HUES6 (cell line): ENCODE measurements at regions not wholly inside any gene's neighbourhood (a gene's known extent, or its start where the extent isn't known, plus 50 kb on each side); places are given as distances from the start of the nearest gene placed in this dataset.

ENCODE experiments used
- H3K27ac ChIP-seq: 2 replicates; pipeline ENCODE4 v1.7.0; 2013; ENCODE audit warnings: low read depth, mild to moderate bottlenecking, low read length, inconsistent platforms
- H3K27me3 ChIP-seq: 2 replicates; pipeline ENCODE4 v1.6.1; 2013; ENCODE audit warnings: low read length; ENCODE audit not compliant: control insufficient read depth, insufficient read depth
- H3K36me3 ChIP-seq: 2 replicates; pipeline ENCODE4 v1.6.1; 2013; ENCODE audit warnings: low read length; ENCODE audit not compliant: control insufficient read depth, insufficient read depth
- H3K4me1 ChIP-seq: 2 replicates; pipeline ENCODE4 v1.6.1; 2013; ENCODE audit warnings: low read length; ENCODE audit not compliant: control insufficient read depth, insufficient read depth
- H3K4me3 ChIP-seq: 2 replicates; pipeline ENCODE4 v1.5.1; 2013; ENCODE audit warnings: low read depth, low read length
- H3K9ac ChIP-seq: one replicate; pipeline ENCODE4 v1.6.1; 2013; ENCODE audit warnings: mild to moderate bottlenecking, low read length
- H3K9me3 ChIP-seq: 2 replicates; pipeline ENCODE4 v1.6.1; 2013; ENCODE audit warnings: low read depth, low read length; ENCODE audit not compliant: control insufficient read depth, insufficient read depth

GRCh38 chr5:147037515-147038205 lies 159.1 kb upstream of the PPP2R2B start:
- Histone ChIP-seq H3K27me3 (no peaks in the 10 kb centered on the region), H3K4me1 (peaks cover 5% of the 10 kb centered on the region; the same call in 1 of the 2 replicates), H3K27ac (no peak overlapping the region), H3K4me3 (no peak overlapping the region), H3K9me3 (no peaks in the 10 kb centered on the region), H3K9ac (no peak overlapping the region), H3K36me3 (no peaks in the 10 kb centered on the region)

- Histone ChIP-seq H3K27ac (no peak overlapping the region), H3K9me3 (no peaks in the 10 kb centered on the region), H3K4me1 (peaks cover 17% of the 10 kb centered on the region; the same call in 1 of the 2 replicates), H3K27me3 (no peaks in the 10 kb centered on the region), H3K36me3 (no peaks in the 10 kb centered on the region), H3K4me3 (no peak overlapping the region), H3K9ac (no peak overlapping the region)
Observed at GRCh38 chr5:147040856-147041255, 162.3 kb upstream of the PPP2R2B start.

GRCh38 chr5:147044572-147045273 lies 166.2 kb upstream of the PPP2R2B start:
- H3K9ac ChIP-seq, result no peak overlapping the region
- H3K36me3 ChIP-seq, result no peaks in the 10 kb centered on the region
- no peaks in the 10 kb centered on the region for H3K9me3 ChIP-seq
- H3K27me3 ChIP-seq, result no peaks in the 10 kb centered on the region
- H3K4me3 ChIP-seq, result no peak overlapping the region; the same call in 1 of the 2 replicates
- no peak overlapping the region for H3K27ac ChIP-seq
- H3K4me1 ChIP-seq, result peaks cover 20% of the 10 kb centered on the region; the same call in 1 of the 2 replicates

- Histone ChIP-seq H3K4me1 (peaks cover 20% of the 10 kb centered on the region; the same call in 1 of the 2 replicates), H3K9me3 (no peaks in the 10 kb centered on the region), H3K4me3 (no peak overlapping the region)
Observed at GRCh38 chr5:147045290-147045689, 166.7 kb upstream of the PPP2R2B start.

GRCh38 chr5:147046281-147046680 lies 167.7 kb upstream of the PPP2R2B start:
- H3K27me3 ChIP-seq, result no peaks in the 10 kb centered on the region
- H3K36me3 ChIP-seq, result no peaks in the 10 kb centered on the region
- no peak overlapping the region for H3K9ac ChIP-seq
- H3K4me1 ChIP-seq, result peaks cover 15% of the 10 kb centered on the region; the same call in 1 of the 2 replicates
- H3K27ac ChIP-seq, result no peak overlapping the region
- no peaks in the 10 kb centered on the region for H3K9me3 ChIP-seq
- H3K4me3 ChIP-seq, result no peak overlapping the region

More at GRCh38 chr5:147045290-147045689, 166.7 kb upstream of the PPP2R2B start:
- Histone ChIP-seq H3K27ac (no peak overlapping the region), H3K27me3 (no peaks in the 10 kb centered on the region), H3K36me3 (no peaks in the 10 kb centered on the region), H3K9ac (no peak overlapping the region)

GRCh38 chr5:147046894-147047293 lies 168.3 kb upstream of the PPP2R2B start:
- no peak overlapping the region for H3K27ac ChIP-seq
- H3K9me3 ChIP-seq, result no peaks in the 10 kb centered on the region
- H3K27me3 ChIP-seq, result no peaks in the 10 kb centered on the region
- peaks cover 15% of the 10 kb centered on the region; the same call in 1 of the 2 replicates for H3K4me1 ChIP-seq
- no peaks in the 10 kb centered on the region for H3K36me3 ChIP-seq
- no peak overlapping the region for H3K9ac ChIP-seq
- H3K4me3 ChIP-seq, result no peak overlapping the region

- Histone ChIP-seq H3K9ac (no peak overlapping the region), H3K4me3 (no peak overlapping the region), H3K27me3 (no peaks in the 10 kb centered on the region), H3K4me1 (peaks cover 13% of the 10 kb centered on the region; the same call in 1 of the 2 replicates), H3K9me3 (no peaks in the 10 kb centered on the region), H3K27ac (no peak overlapping the region), H3K36me3 (no peaks in the 10 kb centered on the region)
Observed at GRCh38 chr5:147049764-147050163, 171.2 kb upstream of the PPP2R2B start.

GRCh38 chr5:147050172-147050571 lies 171.6 kb upstream of the PPP2R2B start:
- no peaks in the 10 kb centered on the region for H3K9me3 ChIP-seq
- H3K9ac ChIP-seq, result no peak overlapping the region
- H3K4me3 ChIP-seq, result no peak overlapping the region
- H3K27ac ChIP-seq, result no peak overlapping the region
- no peaks in the 10 kb centered on the region for H3K27me3 ChIP-seq
- peaks cover 10% of the 10 kb centered on the region; the same call in 1 of the 2 replicates for H3K4me1 ChIP-seq
- H3K36me3 ChIP-seq, result no peaks in the 10 kb centered on the region

GRCh38 chr5:147051193-147051592 lies 172.6 kb upstream of the PPP2R2B start:
- Histone ChIP-seq H3K9ac (no peak overlapping the region), H3K9me3 (no peaks in the 10 kb centered on the region), H3K4me1 (peaks cover 3% of the 10 kb centered on the region; the same call in 1 of the 2 replicates), H3K36me3 (no peaks in the 10 kb centered on the region), H3K4me3 (no peak overlapping the region), H3K27ac (no peak overlapping the region), H3K27me3 (no peaks in the 10 kb centered on the region)

GRCh38 chr5:147052519-147052918 lies 174.0 kb upstream of the PPP2R2B start:
- H3K4me1 ChIP-seq, result peaks cover 3% of the 10 kb centered on the region; the same call in 1 of the 2 replicates
- H3K27me3 ChIP-seq, result no peaks in the 10 kb centered on the region
- H3K9ac ChIP-seq, result no peak overlapping the region
- no peaks in the 10 kb centered on the region for H3K9me3 ChIP-seq
- no peak overlapping the region for H3K27ac ChIP-seq
- no peak overlapping the region for H3K4me3 ChIP-seq
- H3K36me3 ChIP-seq, result no peaks in the 10 kb centered on the region
